AG04449 (cell line): ENCODE measurements at regions not wholly inside any gene's neighbourhood (a gene's known extent, or its start where the extent isn't known, plus 50 kb on each side); places are given as distances from the start of the nearest gene placed in this dataset.
"Not testable (repeated sequence)": the region's sequence is repeated elsewhere in the genome, so short reads cannot be mapped to it uniquely, and the experiment has no call there.

Experiments
- CTCF ChIA-PET: fragments of 350-600 bp; formaldehyde crosslinking; extraction: SDS; loops from one replicate; lab custom pipeline; 2021; ENCODE audit warnings: antibody characterized with exemption; lab: Yijun Ruan, JAX
- POLR2A ChIA-PET: fragments of 400-600, 350-600 bp; formaldehyde crosslinking; extraction: SDS; loops from one replicate; lab custom pipeline; 2020; ENCODE audit warnings: antibody characterized with exemption, inconsistent platforms; lab: Yijun Ruan, JAX
- DNase-seq: peaks from one replicate; pipeline ENCODE4 v3.0.0-alpha.2; 2010; ENCODE audit warnings: low read depth, low spot score
- H3K4me3 ChIP-seq: 2 replicates; pipeline ENCODE4 v1.5.1; 2011; ENCODE audit warnings: low read depth, mild to moderate bottlenecking, control low read depth, low read length
- TF ChIP-seq, protein P1 (sequence below): IDR thresholded peaks from one replicate; pipeline ENCODE4 v1.5.1; 2011; ENCODE audit warnings: mild to moderate bottlenecking, moderate library complexity, low read length, control low read depth, inconsistent platforms; ENCODE audit not compliant: insufficient read depth; ENCODE audit errors: missing control alignments

DNA sequence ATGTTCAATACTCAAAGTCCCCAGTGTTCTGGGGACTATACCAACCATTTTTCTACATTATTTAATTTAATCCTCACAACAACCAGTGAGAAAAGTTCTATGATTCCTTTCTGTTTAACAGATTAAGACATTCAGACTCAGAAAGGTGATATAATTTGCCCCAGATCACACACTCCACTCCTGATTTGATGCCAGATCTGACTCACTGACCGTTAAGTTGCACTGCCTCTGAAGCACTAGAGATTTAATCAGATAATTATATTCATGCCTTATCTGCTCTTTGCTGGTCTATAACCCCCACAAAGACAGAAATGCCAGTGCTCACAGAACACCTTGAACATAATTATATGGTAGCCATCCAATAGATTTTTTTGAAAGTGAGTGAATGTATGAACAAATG, 501.0 kb downstream of the IGSF11 start:
- CTCF ChIA-PET, result no interaction called here
- H3K4me3 ChIP-seq, result no peak overlapping the region
- POLR2A ChIA-PET, result no interaction called here
- TF ChIP-seq, protein P1, sequence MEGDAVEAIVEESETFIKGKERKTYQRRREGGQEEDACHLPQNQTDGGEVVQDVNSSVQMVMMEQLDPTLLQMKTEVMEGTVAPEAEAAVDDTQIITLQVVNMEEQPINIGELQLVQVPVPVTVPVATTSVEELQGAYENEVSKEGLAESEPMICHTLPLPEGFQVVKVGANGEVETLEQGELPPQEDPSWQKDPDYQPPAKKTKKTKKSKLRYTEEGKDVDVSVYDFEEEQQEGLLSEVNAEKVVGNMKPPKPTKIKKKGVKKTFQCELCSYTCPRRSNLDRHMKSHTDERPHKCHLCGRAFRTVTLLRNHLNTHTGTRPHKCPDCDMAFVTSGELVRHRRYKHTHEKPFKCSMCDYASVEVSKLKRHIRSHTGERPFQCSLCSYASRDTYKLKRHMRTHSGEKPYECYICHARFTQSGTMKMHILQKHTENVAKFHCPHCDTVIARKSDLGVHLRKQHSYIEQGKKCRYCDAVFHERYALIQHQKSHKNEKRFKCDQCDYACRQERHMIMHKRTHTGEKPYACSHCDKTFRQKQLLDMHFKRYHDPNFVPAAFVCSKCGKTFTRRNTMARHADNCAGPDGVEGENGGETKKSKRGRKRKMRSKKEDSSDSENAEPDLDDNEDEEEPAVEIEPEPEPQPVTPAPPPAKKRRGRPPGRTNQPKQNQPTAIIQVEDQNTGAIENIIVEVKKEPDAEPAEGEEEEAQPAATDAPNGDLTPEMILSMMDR, result no peak
- no peak for DNase-seq

DNA sequence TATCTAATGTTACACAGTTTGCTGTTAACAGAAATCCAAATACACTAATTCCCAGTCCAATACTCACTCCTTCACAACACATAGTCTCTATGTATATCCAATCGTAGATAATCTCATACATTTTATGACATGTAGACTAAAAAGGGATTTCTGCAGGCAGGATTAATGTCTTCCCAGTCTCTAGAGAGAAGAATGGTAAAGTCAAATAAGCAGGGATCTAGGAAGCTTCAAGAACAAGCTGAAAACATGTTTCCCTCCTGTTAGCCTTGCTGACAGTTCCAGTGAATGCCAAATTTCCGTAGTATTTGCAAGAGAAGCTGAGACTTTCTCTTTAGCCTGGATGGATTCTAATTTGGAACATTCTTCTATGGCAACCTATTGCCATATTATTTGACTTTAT, 500.1 kb downstream of the IGSF11 start:
- CTCF ChIA-PET, result no interaction called here
- no peak for DNase-seq
- TF ChIP-seq, protein P1, result no peak
- POLR2A ChIA-PET, result no interaction called here
- no peak overlapping the region for H3K4me3 ChIP-seq

- DNase-seq, result no peak
- TF ChIP-seq, protein P1, result no peak
- no peak overlapping the region for H3K4me3 ChIP-seq
- ChIA-PET POLR2A (no interaction called here), CTCF (no interaction called here)
These were observed 497.9 kb downstream of the IGSF11 start for GRCh38 chr3:118536764-118537163.

DNA sequence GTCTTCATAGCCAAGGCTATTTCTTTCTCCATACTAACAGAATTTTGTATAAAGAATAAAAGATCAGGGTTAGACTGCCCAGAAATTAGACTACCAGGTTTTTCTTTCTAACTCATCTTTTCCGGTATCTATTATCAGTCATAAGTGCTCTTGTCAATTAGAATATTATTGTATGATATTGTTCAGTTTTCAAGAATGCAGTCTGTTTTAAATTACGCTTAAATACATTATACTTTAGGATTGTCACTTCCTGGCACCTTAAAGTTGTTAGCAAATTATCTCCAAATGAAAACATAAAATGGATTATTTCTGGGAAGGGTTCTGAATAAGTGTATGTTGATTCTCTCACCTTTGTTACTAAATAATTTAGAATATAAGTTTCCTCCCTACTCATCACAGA, 497.2 kb downstream of the IGSF11 start:
- POLR2A ChIA-PET, result no interaction called here
- TF ChIP-seq, protein P1, result no peak
- CTCF ChIA-PET, result no interaction called here
- no peak for DNase-seq
- H3K4me3 ChIP-seq, result no peak overlapping the region

DNA sequence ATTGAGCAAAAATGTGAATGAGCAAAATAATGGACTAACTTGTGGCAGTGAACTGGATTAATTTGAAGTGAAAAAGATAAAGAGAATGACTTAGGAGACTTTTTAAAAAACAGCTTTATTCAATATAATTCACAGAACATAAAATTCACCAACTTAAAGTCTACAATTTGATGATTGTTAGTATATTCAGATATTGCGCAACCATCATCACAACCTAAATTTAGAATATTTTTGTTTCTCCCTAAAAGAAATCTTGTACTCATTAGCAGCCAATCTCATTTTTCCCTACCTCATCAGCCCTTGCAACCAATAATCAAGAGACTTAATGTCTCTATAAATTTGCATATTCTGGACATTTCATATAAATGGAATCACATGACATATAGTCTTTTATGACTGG, 496.5 kb downstream of the IGSF11 start:
- no peak for DNase-seq
- TF ChIP-seq, protein P1, result no peak
- ChIA-PET POLR2A (no interaction called here), CTCF (no interaction called here)
- H3K4me3 ChIP-seq, result no peak overlapping the region

DNA sequence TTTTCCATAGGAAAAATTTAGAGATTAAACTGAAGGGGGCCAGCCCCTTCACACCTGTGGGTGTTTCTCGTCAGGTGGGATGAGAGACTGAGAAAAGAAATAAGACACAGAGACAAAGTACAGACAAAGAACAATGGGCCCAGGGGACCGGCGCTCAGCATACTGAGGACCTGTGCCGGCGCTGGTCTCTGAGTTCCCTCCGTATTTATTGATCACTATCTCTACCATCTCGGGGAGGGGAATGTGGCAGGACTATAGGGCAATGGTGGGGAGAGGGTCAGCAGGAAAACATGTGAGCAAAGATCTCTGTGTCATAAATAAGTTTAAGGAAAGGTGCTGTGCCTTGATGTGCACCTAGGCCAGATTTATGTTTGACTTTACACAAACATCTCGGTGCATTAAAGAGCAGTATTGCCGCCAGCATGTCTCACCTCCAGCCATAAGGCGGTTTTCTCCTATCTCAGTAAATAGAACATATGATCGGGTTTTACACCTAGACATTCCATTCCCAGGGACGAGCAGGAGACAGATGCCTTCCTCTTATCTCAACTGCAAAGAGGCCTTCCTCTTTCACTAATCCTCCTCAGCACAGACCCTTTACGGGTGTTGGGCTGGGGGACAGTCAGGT, 494.7 kb downstream of the IGSF11 start:
- CTCF ChIA-PET, POLR2A ChIA-PET, H3K4me3 ChIP-seq, DNase-seq: not testable (repeated sequence)

DNA sequence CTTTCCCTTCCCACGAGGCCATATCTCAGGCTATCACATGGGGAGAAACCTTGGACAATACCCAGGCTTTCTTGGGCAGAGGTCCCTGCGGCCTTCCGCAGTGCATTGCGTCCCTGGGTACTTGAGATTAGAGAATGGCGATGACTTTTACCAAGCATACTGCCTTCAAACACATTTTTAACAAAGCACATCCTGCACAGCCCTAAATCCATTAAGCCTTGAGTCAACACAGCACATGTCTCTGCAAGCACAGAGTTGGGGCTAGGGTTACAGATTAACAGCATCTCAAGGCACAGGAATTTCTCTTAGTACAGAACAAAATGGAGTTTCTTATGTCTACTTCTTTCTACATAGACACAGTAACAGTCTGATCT, 494.2 kb downstream of the IGSF11 start:
- CTCF ChIA-PET, POLR2A ChIA-PET, H3K4me3 ChIP-seq, DNase-seq: not testable (repeated sequence)

DNA sequence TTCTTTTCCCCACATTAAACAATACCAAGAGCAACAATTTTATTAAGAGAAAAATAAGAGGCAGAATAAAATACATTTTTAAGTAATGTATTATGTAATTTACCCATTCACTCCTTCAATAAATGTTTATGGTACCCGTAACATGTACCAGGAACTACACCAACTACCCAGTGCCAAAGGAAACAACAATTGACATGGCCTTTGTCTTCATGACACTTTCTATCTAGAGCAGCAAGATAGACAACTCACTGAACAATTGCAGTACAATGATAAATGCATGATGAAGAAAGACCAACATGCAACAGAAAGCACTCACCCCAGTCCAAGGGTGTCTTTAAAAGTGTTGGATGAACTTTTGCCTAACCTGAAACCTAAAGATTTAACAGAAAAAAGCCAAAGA, 493.8 kb downstream of the IGSF11 start:
- TF ChIP-seq, protein P1, result no peak
- POLR2A ChIA-PET, result no interaction called here
- no peak for DNase-seq
- no peak overlapping the region for H3K4me3 ChIP-seq
- CTCF ChIA-PET, result no interaction called here
